ENCODE measurements at regions not wholly inside any gene's neighbourhood (a gene's known extent, or its start where the extent isn't known, plus 50 kb on each side); places are given as distances from the start of the nearest gene placed in this dataset.
"Not testable (repeated sequence)": the region's sequence is repeated elsewhere in the genome, so short reads cannot be mapped to it uniquely, and the experiment has no call there.

DNA sequence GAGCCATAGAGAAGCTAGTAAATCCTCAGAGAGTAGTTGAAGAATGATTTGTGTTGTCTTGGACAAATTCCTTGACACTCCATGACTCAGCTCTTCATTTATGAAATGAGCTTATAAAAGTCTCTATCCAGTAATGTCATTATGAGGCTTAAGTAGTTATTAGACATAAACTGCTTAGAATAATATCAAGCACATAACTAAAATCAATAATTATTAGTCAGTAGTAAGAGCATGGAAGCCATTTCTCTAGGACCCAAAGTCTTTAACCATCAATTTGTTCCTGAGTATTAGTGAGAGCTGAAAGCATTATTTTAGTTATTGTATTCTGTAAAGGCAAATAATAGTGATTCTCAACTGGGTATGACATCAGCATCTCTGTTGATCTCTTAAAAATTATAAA is 1140.2 kb downstream of the HACE1 start:
- no peak overlapping the region for H3K4me3 ChIP-seq (ENCODE audit: low read depth, low read length)
- ChIA-PET POLR2A (no interaction called here), CTCF (no interaction called here)
- TF ChIP-seq, protein P1, sequence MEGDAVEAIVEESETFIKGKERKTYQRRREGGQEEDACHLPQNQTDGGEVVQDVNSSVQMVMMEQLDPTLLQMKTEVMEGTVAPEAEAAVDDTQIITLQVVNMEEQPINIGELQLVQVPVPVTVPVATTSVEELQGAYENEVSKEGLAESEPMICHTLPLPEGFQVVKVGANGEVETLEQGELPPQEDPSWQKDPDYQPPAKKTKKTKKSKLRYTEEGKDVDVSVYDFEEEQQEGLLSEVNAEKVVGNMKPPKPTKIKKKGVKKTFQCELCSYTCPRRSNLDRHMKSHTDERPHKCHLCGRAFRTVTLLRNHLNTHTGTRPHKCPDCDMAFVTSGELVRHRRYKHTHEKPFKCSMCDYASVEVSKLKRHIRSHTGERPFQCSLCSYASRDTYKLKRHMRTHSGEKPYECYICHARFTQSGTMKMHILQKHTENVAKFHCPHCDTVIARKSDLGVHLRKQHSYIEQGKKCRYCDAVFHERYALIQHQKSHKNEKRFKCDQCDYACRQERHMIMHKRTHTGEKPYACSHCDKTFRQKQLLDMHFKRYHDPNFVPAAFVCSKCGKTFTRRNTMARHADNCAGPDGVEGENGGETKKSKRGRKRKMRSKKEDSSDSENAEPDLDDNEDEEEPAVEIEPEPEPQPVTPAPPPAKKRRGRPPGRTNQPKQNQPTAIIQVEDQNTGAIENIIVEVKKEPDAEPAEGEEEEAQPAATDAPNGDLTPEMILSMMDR (IDR thresholded peaks at IDR 0.05; ENCODE audit: insufficient read depth, low read length, missing control alignments): no peak
- no peak for DNase-seq (ENCODE audit: low read depth, low spot score)

DNA sequence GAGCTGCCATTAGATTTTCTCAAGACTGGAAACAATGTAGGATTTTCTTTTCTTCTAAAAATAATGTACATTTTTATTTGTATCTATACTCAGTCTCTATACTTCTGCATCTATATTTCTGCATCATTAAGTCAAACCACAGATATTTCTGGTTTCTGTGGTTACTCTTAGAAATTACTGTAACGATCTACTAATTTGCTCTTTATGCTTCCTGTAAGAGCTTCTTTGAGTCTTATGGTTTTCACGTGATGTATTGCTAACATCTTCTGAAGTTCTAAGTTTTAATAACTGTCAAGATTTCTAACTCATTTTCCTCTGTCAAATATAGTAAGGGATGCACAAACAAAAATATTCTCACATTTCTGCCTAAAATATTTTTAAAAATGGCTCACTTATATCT is 1144.5 kb downstream of the HACE1 start:
- POLR2A ChIA-PET: no interaction called here
- TF ChIP-seq, protein P1 (IDR thresholded peaks at IDR 0.05; ENCODE audit: insufficient read depth, low read length, missing control alignments): no peak
- DNase-seq (ENCODE audit: low read depth, low spot score): no peak
- no peak overlapping the region for H3K4me3 ChIP-seq (ENCODE audit: low read depth, low read length)
- CTCF ChIA-PET: no interaction called here

DNA sequence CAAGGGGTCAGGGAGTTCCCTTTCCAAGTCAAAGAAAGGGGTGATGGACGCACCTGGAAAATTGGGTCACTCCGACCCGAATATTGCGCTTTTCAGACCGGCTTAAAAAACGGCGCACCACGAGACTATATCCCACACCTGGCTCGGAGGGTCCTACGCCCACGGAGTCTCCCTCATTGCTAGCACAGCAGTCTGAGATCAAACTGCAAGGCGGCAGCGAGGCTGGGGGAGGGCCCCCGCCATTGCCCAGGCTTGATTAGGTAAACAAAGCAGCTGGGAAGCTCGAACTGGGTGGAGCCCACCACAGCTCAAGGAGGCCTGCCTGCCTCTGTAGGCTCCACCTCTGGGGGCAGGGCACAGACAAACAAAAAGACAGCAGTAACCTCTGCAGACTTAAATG is 1150.5 kb downstream of the HACE1 start:
- DNase-seq (ENCODE audit: low read depth, low spot score); POLR2A ChIA-PET; H3K4me3 ChIP-seq (ENCODE audit: low read depth, low read length); CTCF ChIA-PET: not testable (repeated sequence)

DNA sequence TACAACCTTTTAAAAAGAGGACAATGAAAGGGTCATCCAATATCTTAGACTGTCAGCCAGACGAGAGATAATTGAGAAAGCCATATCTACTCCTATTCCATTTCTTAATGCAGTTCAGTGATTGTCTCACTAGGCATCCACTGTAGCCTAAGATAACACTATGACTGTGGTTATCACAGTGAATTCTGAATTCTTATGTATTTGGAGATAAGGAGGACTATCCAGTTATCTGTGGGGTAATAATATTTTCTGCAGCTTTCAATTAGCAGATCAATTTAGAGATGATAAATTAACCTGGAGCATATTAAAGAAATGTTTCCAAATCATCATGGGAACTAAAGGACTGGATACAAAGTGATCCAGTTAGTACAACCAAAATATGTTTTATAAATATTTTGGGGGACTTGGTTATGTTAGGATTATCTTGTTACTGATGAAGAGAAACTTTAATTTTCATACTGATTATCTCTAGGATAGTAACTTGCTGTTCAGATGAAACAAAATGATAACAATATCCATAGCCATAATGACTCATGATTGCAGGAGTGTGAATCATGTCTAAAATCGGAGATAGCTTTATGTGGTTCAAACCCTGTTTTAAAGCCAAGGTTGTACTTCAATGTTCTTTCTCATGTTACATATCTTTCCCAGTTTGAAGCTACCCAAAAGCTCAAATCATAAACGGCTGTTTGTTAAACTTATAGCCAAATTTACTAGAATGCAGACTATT is 1152.0 kb downstream of the HACE1 start:
- POLR2A ChIA-PET: no interaction called here
- TF ChIP-seq, protein P1 (IDR thresholded peaks at IDR 0.05; ENCODE audit: insufficient read depth, low read length, missing control alignments): no peak
- H3K4me3 ChIP-seq (ENCODE audit: low read depth, low read length): no peak overlapping the region
- CTCF ChIA-PET: no interaction called here
- DNase-seq (ENCODE audit: low read depth, low spot score): no peak

DNA sequence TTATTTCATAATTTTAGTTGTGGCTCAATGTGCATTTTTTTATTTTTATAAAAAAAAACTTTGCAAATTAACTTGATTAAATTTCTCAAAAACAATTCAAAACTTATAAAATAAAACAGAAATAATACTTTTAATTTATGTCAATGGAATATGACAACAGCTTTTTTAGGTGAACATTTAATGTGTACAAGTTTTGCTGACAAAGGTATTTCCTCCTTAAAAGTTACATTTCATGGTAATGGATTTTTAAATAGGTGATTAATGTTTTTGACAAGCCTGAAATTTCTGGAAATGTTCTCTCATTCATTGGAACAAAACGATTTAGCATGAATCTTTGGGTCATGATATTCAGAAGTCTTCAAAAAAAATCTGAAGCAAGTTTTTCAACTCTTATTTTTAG is 1160.0 kb downstream of the HACE1 start:
- ChIA-PET CTCF (no interaction called here), POLR2A (no interaction called here)
- DNase-seq (ENCODE audit: low read depth, low spot score): no peak
- TF ChIP-seq, protein P1 (IDR thresholded peaks at IDR 0.05; ENCODE audit: insufficient read depth, low read length, missing control alignments): no peak
- no peak overlapping the region for H3K4me3 ChIP-seq (ENCODE audit: low read depth, low read length)

DNA sequence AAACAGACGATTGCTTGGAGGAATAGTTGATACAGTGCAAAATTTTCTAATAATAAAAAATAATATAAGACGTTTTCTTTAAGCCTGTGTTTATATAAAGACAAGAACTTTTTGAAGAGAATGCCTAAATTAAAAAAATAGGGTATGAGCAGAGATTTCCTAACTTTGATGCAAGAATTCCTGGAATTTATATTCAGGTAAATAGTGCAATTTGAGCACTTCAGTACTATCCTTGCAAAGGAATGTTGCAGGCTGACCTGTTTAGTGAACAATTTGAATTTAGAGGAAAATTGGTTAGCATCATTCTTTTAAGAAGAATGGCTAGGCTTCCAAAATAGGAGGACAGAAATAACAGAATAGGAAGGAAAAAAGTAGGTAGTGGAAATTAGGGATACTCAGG is 1172.3 kb downstream of the HACE1 start:
- TF ChIP-seq, protein P1 (IDR thresholded peaks at IDR 0.05; ENCODE audit: insufficient read depth, low read length, missing control alignments): no peak
- CTCF ChIA-PET: no interaction called here
- no peak for DNase-seq (ENCODE audit: low read depth, low spot score)
- no peak overlapping the region for H3K4me3 ChIP-seq (ENCODE audit: low read depth, low read length)
- POLR2A ChIA-PET: no interaction called here

DNA sequence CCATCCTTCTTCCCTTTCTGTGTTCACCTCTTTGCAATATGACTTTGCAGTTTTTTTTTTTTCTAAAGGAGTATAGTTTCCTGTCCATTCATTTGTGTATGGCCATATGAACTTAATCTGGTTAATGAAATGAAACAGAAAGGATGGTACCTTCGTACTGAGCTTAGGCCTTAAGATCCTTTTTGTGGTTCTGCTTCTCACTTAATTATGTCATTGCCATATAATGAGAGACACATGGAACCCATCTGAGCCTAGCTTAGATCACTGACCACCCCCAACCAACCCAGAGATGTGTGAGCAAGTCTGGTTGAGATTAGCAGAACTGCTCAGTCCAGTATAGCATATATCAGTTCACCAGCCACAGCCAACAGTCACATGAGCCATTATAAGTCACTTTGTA is 1179.6 kb downstream of the HACE1 start:
- TF ChIP-seq, protein P1 (IDR thresholded peaks at IDR 0.05; ENCODE audit: insufficient read depth, low read length, missing control alignments): no peak
- no peak for DNase-seq (ENCODE audit: low read depth, low spot score)
- CTCF ChIA-PET: no interaction called here
- POLR2A ChIA-PET: no interaction called here
- no peak overlapping the region for H3K4me3 ChIP-seq (ENCODE audit: low read depth, low read length)
